ENCODE measurements at regions not wholly inside any gene's neighbourhood (a gene's known extent, or its start where the extent isn't known, plus 50 kb on each side); places are given as distances from the start of the nearest gene placed in this dataset.

- Histone ChIP-seq H2AFZ (ENCODE audit: insufficient read depth, low read depth, low read length, poor library complexity, severe bottlenecking) (no peak overlapping the region), H3K79me2 (ENCODE audit: insufficient read depth, low read length) (no peaks in the 10 kb centered on the region), H3K9me3 (replicated peaks in 1 of 2; ENCODE audit: control insufficient read depth in 1 of 2, insufficient read depth in 1 of 2, low read length in 2 of 2) (peaks cover 5 to 10% of the 10 kb centered on the region in 2 donors), H3K9ac (ENCODE audit: insufficient read depth, low read length, poor library complexity, severe bottlenecking) (no peak overlapping the region), H3K4me3 (replicated peaks in 1 of 3; ENCODE audit: low read depth in 2 of 3, low read length in 3 of 3) (no peak overlapping the region), H3K27me3 (ENCODE audit: control insufficient read depth in 2 of 2, insufficient read depth in 2 of 2, low read length in 2 of 2) (no peaks in the 10 kb centered on the region), H4K20me1 (ENCODE audit: insufficient read depth, low read length) (no peaks in the 10 kb centered on the region), H3K4me2 (replicated peaks; ENCODE audit: extremely low read depth, low read length, poor library complexity, severe bottlenecking) (no peak overlapping the region), H3K27ac (ENCODE audit: low read depth in 1 of 2, low read length in 2 of 2) (no peak overlapping the region), H3K36me3 (replicated peaks in 1 of 2; ENCODE audit: control insufficient read depth in 1 of 2, insufficient read depth in 2 of 2, low read length in 2 of 2) (no peaks in the 10 kb centered on the region), H3K4me1 (ENCODE audit: control insufficient read depth in 1 of 2, insufficient read depth in 2 of 2, low read length in 2 of 2) (no peaks in the 10 kb centered on the region)
- Mint-ChIP-seq H3K36me3 (no peaks in the 10 kb centered on the region), H3K4me1 (no peaks in the 10 kb centered on the region), H3K9me3 (peaks cover 2 to 8% (median 4%) of the 10 kb centered on the region in 7 donors), H3K4me3 (no peak overlapping the region), H3K27me3 (ENCODE audit: low read depth in 3 of 3) (no peaks in the 10 kb centered on the region), H3K27ac (no peak overlapping the region)
- intact Hi-C loops (cut with micrococcal nuclease): no loop called here
- no peak for DNase-seq
- 100% methylated on average over 3 of the region's 6 CpGs for WGBS (ENCODE audit: insufficient coverage)
- TF ChIP-seq, protein P1, sequence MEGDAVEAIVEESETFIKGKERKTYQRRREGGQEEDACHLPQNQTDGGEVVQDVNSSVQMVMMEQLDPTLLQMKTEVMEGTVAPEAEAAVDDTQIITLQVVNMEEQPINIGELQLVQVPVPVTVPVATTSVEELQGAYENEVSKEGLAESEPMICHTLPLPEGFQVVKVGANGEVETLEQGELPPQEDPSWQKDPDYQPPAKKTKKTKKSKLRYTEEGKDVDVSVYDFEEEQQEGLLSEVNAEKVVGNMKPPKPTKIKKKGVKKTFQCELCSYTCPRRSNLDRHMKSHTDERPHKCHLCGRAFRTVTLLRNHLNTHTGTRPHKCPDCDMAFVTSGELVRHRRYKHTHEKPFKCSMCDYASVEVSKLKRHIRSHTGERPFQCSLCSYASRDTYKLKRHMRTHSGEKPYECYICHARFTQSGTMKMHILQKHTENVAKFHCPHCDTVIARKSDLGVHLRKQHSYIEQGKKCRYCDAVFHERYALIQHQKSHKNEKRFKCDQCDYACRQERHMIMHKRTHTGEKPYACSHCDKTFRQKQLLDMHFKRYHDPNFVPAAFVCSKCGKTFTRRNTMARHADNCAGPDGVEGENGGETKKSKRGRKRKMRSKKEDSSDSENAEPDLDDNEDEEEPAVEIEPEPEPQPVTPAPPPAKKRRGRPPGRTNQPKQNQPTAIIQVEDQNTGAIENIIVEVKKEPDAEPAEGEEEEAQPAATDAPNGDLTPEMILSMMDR (IDR thresholded peaks at IDR 0.05): no peak
Measured at GRCh38 chr12:97640826-97641225, 178.2 kb downstream of the RMST start.

GRCh38 chr12:97642911-97643310, 180.3 kb downstream of the RMST start:
- Mint-ChIP-seq H3K4me3 (no peak overlapping the region), H3K27ac (no peak overlapping the region), H3K36me3 (no peaks in the 10 kb centered on the region), H3K4me1 (no peaks in the 10 kb centered on the region), H3K9me3 (peaks cover 2 to 8% (median 3%) of the 10 kb centered on the region in 7 donors), H3K27me3 (ENCODE audit: low read depth in 3 of 3) (no peaks in the 10 kb centered on the region)
- no peak overlapping the region for H3K27ac ChIP-seq (ENCODE audit: low read depth in 1 of 2, low read length in 2 of 2)
- no peak overlapping the region for H3K4me2 ChIP-seq (replicated peaks; ENCODE audit: extremely low read depth, low read length, poor library complexity, severe bottlenecking)
- H3K79me2 ChIP-seq (ENCODE audit: insufficient read depth, low read length): no peaks in the 10 kb centered on the region
- H4K20me1 ChIP-seq (ENCODE audit: insufficient read depth, low read length): no peaks in the 10 kb centered on the region
- DNase-seq: no peak
- no peak overlapping the region for H3K9ac ChIP-seq (ENCODE audit: insufficient read depth, low read length, poor library complexity, severe bottlenecking)
- no peak overlapping the region for H3K4me3 ChIP-seq (replicated peaks in 1 of 3; ENCODE audit: low read depth in 2 of 3, low read length in 3 of 3)
- no CpG with 5 or more reads among the region's 5 CpGs for WGBS (ENCODE audit: insufficient coverage)
- H3K4me1 ChIP-seq (ENCODE audit: control insufficient read depth in 1 of 2, insufficient read depth in 2 of 2, low read length in 2 of 2): no peaks in the 10 kb centered on the region
- H3K9me3 ChIP-seq (replicated peaks in 1 of 2; ENCODE audit: control insufficient read depth in 1 of 2, insufficient read depth in 1 of 2, low read length in 2 of 2): peaks cover 5 to 18% of the 10 kb centered on the region in 2 donors
- TF ChIP-seq, protein P1 (IDR thresholded peaks at IDR 0.05): no peak
- H3K27me3 ChIP-seq (ENCODE audit: control insufficient read depth in 2 of 2, insufficient read depth in 2 of 2, low read length in 2 of 2): no peaks in the 10 kb centered on the region
- H2AFZ ChIP-seq (ENCODE audit: insufficient read depth, low read depth, low read length, poor library complexity, severe bottlenecking): no peak overlapping the region
- H3K36me3 ChIP-seq (replicated peaks in 1 of 2; ENCODE audit: control insufficient read depth in 1 of 2, insufficient read depth in 2 of 2, low read length in 2 of 2): no peaks in the 10 kb centered on the region
- intact Hi-C loops (cut with micrococcal nuclease): no loop called here
